Left ventricle myocardium inferior (tissue), 1 donor: ENCODE measurements at regions not wholly inside any gene's neighbourhood (a gene's known extent, or its start where the extent isn't known, plus 50 kb on each side); places are given as distances from the start of the nearest gene placed in this dataset.

Source experiments
- DNase-seq: peaks from one replicate; pipeline ENCODE4 v3.0.0-alpha.2; 2020
- H3K27ac ChIP-seq: fragments of 200-600 bp; replicated peaks from 2 replicates; pipeline ENCODE4 v1.8.0; 2021
- H3K27me3 ChIP-seq: fragments of 200-600 bp; 2 replicates; pipeline ENCODE4 v1.8.0; 2021; ENCODE audit warnings: low read depth
- H3K36me3 ChIP-seq: fragments of 200-600 bp; 2 replicates; pipeline ENCODE4 v1.8.0; 2021
- H3K4me1 ChIP-seq: fragments of 200-600 bp; 2 replicates; pipeline ENCODE4 v1.8.0; 2021
- H3K4me3 ChIP-seq: fragments of 200-600 bp; 2 replicates; pipeline ENCODE4 v1.8.0; 2021; ENCODE audit warnings: mild to moderate bottlenecking, moderate library complexity
- H3K9me3 ChIP-seq: fragments of 200-600 bp; replicated peaks from 2 replicates; pipeline ENCODE4 v1.8.0; 2021
- intact Hi-C: fragments of 100-400 bp; cut with micrococcal nuclease; formaldehyde crosslinking; loops from one replicate; pipeline ENCODE4 v1.11.0; 2022
- TF ChIP-seq, protein P1 (sequence below): fragments of 200-600 bp; IDR thresholded peaks from 2 replicates; pipeline ENCODE4 v1.8.0; 2021; ENCODE audit warnings: antibody characterized with exemption, mild to moderate bottlenecking, borderline replicate concordance
- donor health status: DM: no; HTN: yes; CAD: no; lungs with severe emphysema.

GRCh38 chr12:125255935-125256633 lies 190.8 kb downstream of the AACS start:
- Histone ChIP-seq H3K27me3 (peaks cover 53% of the 10 kb centered on the region), H3K36me3 (no peaks in the 10 kb centered on the region), H3K27ac (no peak overlapping the region), H3K9me3 (peaks cover 6% of the 10 kb centered on the region), H3K4me1 (no peaks in the 10 kb centered on the region), H3K4me3 (no peak overlapping the region)
- intact Hi-C loops: no loop called here
- DNase-seq: no peak
- TF ChIP-seq, protein P1, sequence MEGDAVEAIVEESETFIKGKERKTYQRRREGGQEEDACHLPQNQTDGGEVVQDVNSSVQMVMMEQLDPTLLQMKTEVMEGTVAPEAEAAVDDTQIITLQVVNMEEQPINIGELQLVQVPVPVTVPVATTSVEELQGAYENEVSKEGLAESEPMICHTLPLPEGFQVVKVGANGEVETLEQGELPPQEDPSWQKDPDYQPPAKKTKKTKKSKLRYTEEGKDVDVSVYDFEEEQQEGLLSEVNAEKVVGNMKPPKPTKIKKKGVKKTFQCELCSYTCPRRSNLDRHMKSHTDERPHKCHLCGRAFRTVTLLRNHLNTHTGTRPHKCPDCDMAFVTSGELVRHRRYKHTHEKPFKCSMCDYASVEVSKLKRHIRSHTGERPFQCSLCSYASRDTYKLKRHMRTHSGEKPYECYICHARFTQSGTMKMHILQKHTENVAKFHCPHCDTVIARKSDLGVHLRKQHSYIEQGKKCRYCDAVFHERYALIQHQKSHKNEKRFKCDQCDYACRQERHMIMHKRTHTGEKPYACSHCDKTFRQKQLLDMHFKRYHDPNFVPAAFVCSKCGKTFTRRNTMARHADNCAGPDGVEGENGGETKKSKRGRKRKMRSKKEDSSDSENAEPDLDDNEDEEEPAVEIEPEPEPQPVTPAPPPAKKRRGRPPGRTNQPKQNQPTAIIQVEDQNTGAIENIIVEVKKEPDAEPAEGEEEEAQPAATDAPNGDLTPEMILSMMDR: no peak

DNA sequence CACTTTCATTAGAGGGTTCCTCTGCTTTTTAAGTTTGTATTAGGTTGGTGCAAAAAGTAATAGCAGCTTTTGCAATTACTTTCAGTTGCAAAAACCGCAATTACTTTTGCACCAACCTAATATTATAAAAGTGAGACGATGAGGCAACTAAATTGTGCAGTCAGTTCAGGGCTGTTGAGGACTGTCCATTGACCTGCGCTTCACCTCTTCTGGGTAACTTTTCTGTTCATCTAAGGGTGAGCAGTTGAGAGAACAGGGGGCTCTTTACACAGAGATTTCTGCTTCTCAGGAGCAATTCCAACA lies 191.3 kb downstream of the AACS start:
- H3K4me1 ChIP-seq: no peaks in the 10 kb centered on the region
- no peaks in the 10 kb centered on the region for H3K36me3 ChIP-seq
- intact Hi-C loops: no loop called here
- DNase-seq: no peak
- TF ChIP-seq, protein P1: no peak
- no peak overlapping the region for H3K27ac ChIP-seq
- H3K4me3 ChIP-seq: no peak overlapping the region
- peaks cover 6% of the 10 kb centered on the region for H3K9me3 ChIP-seq
- H3K27me3 ChIP-seq: peaks cover 48% of the 10 kb centered on the region

DNA sequence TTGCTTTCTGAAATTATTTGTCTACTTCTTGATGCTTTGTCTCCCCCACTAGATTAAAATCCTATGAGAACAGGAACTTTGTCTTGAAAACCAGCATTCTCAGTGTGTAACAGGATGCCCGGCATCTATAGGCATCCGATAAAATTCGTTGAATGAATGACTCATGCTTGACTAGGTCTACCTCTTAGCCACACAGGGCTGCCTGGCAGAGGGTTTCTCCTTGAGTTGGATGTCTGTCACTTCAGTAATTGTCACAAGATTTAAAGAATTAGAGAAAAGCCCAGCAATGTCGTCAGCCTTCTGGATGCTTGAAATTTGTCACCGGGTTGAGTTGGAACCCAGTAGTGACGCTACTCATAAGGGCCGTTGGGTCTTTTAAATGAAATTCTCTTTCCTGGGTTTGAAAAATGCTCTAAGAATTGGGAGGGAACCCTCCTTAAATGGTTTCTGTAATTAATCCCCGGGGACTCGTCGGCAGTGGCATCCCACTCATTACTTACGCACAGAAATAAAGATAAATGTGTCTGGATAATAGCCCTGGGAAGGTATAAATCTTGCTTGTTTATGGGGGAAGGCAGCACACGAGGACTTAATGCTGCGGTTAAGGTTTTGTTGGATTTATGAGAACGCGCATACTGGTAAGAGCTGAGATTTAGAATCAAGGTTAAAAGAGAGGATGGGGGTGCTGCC lies 194.1 kb downstream of the AACS start:
- H3K36me3 ChIP-seq: no peaks in the 10 kb centered on the region
- DNase-seq: no peak
- H3K27me3 ChIP-seq: peaks cover 29% of the 10 kb centered on the region
- no peak overlapping the region for H3K27ac ChIP-seq
- no peaks in the 10 kb centered on the region for H3K4me1 ChIP-seq
- no peak overlapping the region for H3K4me3 ChIP-seq
- H3K9me3 ChIP-seq: peaks cover 15% of the 10 kb centered on the region
- intact Hi-C loops: no loop called here
- TF ChIP-seq, protein P1: no peak

DNA sequence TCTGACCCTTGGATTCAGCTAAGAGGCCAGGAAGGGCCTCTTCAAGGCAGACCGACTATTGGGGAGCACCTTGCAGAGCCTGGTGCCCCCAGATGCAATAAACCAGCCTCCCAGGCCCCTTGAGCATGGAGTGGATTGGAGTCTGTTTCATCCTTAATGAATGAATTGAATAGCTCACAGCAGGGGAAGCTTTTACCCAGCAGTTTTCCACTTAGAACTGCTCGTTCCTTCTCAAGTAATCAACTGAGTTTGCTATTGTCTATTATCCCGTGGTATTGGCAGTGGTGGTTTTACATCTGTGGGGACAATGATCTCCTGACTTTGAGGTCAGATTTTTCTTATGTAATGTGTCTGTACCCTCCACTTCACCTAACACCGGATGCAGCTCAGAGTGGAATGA lies 197.6 kb downstream of the AACS start:
- peaks cover 4% of the 10 kb centered on the region for H3K27me3 ChIP-seq
- no peak overlapping the region for H3K27ac ChIP-seq
- TF ChIP-seq, protein P1: no peak
- DNase-seq: no peak
- H3K9me3 ChIP-seq: peaks cover 13% of the 10 kb centered on the region
- no peaks in the 10 kb centered on the region for H3K36me3 ChIP-seq
- no peak overlapping the region for H3K4me3 ChIP-seq
- no peaks in the 10 kb centered on the region for H3K4me1 ChIP-seq
- intact Hi-C loops: no loop called here

DNA sequence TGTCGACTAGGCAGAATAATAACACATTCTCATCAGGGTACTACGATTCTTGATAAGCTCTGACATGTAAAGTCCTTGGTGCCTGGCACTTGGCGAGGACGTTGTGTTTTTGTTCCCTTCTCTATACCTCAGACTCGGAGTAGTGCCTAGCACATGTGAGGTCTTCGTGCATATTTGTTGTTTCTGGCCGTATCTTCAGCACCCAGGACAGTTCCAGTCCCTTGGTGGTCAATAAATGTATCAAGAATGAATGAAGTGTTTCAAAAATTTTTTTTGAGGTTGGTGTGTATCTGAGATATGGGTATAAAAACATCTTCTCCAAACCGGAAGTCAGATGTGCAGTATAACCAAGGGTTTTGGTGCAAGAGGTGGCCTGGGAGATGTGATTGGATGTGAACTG lies 198.2 kb downstream of the AACS start:
- H3K27me3 ChIP-seq: peaks cover 4% of the 10 kb centered on the region
- no peaks in the 10 kb centered on the region for H3K4me1 ChIP-seq
- intact Hi-C loops: no loop called here
- peaks cover 12% of the 10 kb centered on the region for H3K9me3 ChIP-seq
- TF ChIP-seq, protein P1: no peak
- no peak for DNase-seq
- no peak overlapping the region for H3K27ac ChIP-seq
- H3K4me3 ChIP-seq: no peak overlapping the region
- H3K36me3 ChIP-seq: no peaks in the 10 kb centered on the region
